ENCODE measurements at regions not wholly inside any gene's neighbourhood (a gene's known extent, or its start where the extent isn't known, plus 50 kb on each side); places are given as distances from the start of the nearest gene placed in this dataset.

GRCh38 chr16:5479926-5480325 lies 382.3 kb upstream of the EEF2KMT start:
- Histone ChIP-seq H3K27ac (no peak overlapping the region), H3K4me1 (no peaks in the 10 kb centered on the region), H3K9me3 (no peaks in the 10 kb centered on the region), H3K27me3 (peaks cover 0 to 20% (median 0%) of the 10 kb centered on the region in 9 donors), H3K4me3 (no peak overlapping the region), H3K36me3 (no peaks in the 10 kb centered on the region)
- 7 to 19% (median 17%) methylated on average over 2 to 3 of the region's 3 CpGs for WGBS, 4 donors
- no peak for ATAC-seq
- no peak for DNase-seq
- intact Hi-C loops (cut with DNase I), result no loop called here
- TF ChIP-seq CTCF (IDR thresholded peaks at IDR 0.05) (no peak), POLR2A (IDR thresholded peaks at IDR 0.05) (no peak)

- Histone ChIP-seq H3K27me3 (peaks cover 0 to 17% (median 0%) of the 10 kb centered on the region in 9 donors), H3K4me3 (no peak overlapping the region), H3K27ac (no peak overlapping the region), H3K36me3 (no peaks in the 10 kb centered on the region), H3K4me1 (no peaks in the 10 kb centered on the region), H3K9me3 (no peaks in the 10 kb centered on the region)
- DNase-seq, result no peak
- TF ChIP-seq POLR2A (IDR thresholded peaks at IDR 0.05) (no peak), CTCF (IDR thresholded peaks at IDR 0.05) (no peak)
- intact Hi-C loops (cut with DNase I), result no loop called here
- no peak for ATAC-seq
- 50 to 71% (median 61%) methylated on average over 7 of the region's 7 CpGs for WGBS, 4 donors
Measured at GRCh38 chr16:5478036-5478435, 380.4 kb upstream of the EEF2KMT start.

GRCh38 chr16:5477251-5477650 lies 379.7 kb upstream of the EEF2KMT start:
- TF ChIP-seq CTCF (IDR thresholded peaks at IDR 0.05), result no peak
- no peak for TF ChIP-seq POLR2A (IDR thresholded peaks at IDR 0.05)
- intact Hi-C loops (cut with DNase I), result no loop called here
- Histone ChIP-seq H3K27ac (no peak overlapping the region), H3K27me3 (peaks cover 0 to 21% (median 0%) of the 10 kb centered on the region in 9 donors), H3K4me3 (no peak overlapping the region), H3K9me3 (no peaks in the 10 kb centered on the region), H3K36me3 (no peaks in the 10 kb centered on the region), H3K4me1 (no peaks in the 10 kb centered on the region)
- 59 to 66% (median 64%) methylated on average over 6 of the region's 6 CpGs for WGBS, 4 donors
- DNase-seq (no peak), ATAC-seq (no peak)

- TF ChIP-seq POLR2A (IDR thresholded peaks at IDR 0.05) (no peak), CTCF (IDR thresholded peaks at IDR 0.05) (no peak)
- peaks cover 0 to 6% (median 0%) of the 10 kb centered on the region in 12 donors for H3K9me3 ChIP-seq
- DNase-seq, result no peak
- H3K27ac ChIP-seq, result no peak overlapping the region
- no peaks in the 10 kb centered on the region for H3K4me1 ChIP-seq
- intact Hi-C loops (cut with DNase I), result no loop called here
- peaks cover 0 to 35% (median 3%) of the 10 kb centered on the region in 9 donors for H3K27me3 ChIP-seq
- H3K4me3 ChIP-seq, result no peak overlapping the region
- ATAC-seq, result no peak
- H3K36me3 ChIP-seq, result no peaks in the 10 kb centered on the region
- 20 to 26% (median 22%) methylated on average over 7 of the region's 7 CpGs for WGBS, 4 donors
Measured at GRCh38 chr16:5472552-5472951, 375.0 kb upstream of the EEF2KMT start.

Measured in heart left ventricle (tissue), 16 donors.